Coronary artery (tissue), 2 donors: ENCODE measurements at regions not wholly inside any gene's neighbourhood (a gene's known extent, or its start where the extent isn't known, plus 50 kb on each side); places are given as distances from the start of the nearest gene placed in this dataset.

Source experiments
- DNase-seq: peaks from one replicate; pipeline ENCODE4 v3.0.0-alpha.2; 2017; ENCODE audit warnings: low spot score
- H3K27ac ChIP-seq, 2 donors: fragments of 200-600 bp; sonication (generic); one replicate each; pipeline ENCODE4 v1.5.1; 2016 to 2019
- H3K4me3 ChIP-seq: fragments of 200-600 bp; sonication (generic); 2 replicates; pipeline ENCODE4 v1.5.1; 2016; ENCODE audit warnings: mild to moderate bottlenecking, moderate library complexity
- CTCF ChIP-seq: fragments of 200-600 bp; sonication (generic); IDR thresholded peaks from one replicate; pipeline ENCODE4 v1.5.1; 2019; ENCODE audit warnings: antibody characterized with exemption

GRCh38 chr4:117678861-117679260 lies 355.4 kb upstream of the NDST3 start:
- H3K4me3 ChIP-seq = no peak overlapping the region
- H3K27ac ChIP-seq = no peak overlapping the region
- no peak for TF ChIP-seq CTCF
- DNase-seq = no peak

GRCh38 chr4:117691572-117692351 lies 342.5 kb upstream of the NDST3 start:
- H3K4me3 ChIP-seq = no peak overlapping the region
- TF ChIP-seq CTCF = no peak
- no peak for DNase-seq
- no peak overlapping the region for H3K27ac ChIP-seq

- H3K27ac ChIP-seq = no peak overlapping the region
- no peak for TF ChIP-seq CTCF
- no peak for DNase-seq
- H3K4me3 ChIP-seq = no peak overlapping the region
These were observed 341.7 kb upstream of the NDST3 start for GRCh38 chr4:117692538-117692937.

GRCh38 chr4:117699595-117699994 lies 334.7 kb upstream of the NDST3 start:
- Histone ChIP-seq H3K4me3 (no peak overlapping the region), H3K27ac (no peak overlapping the region)
- no peak for DNase-seq
- TF ChIP-seq CTCF = no peak

GRCh38 chr4:117700111-117700892 lies 334.0 kb upstream of the NDST3 start:
- Histone ChIP-seq H3K4me3 (no peak overlapping the region), H3K27ac (no peak overlapping the region)
- no peak for TF ChIP-seq CTCF
- DNase-seq = no peak

GRCh38 chr4:117702353-117702752 lies 331.9 kb upstream of the NDST3 start:
- Histone ChIP-seq H3K27ac (no peak overlapping the region), H3K4me3 (no peak overlapping the region)
- no peak for DNase-seq
- no peak for TF ChIP-seq CTCF

GRCh38 chr4:117704721-117705120 lies 329.6 kb upstream of the NDST3 start:
- no peak for DNase-seq
- no peak overlapping the region for H3K4me3 ChIP-seq
- no peak overlapping the region for H3K27ac ChIP-seq
- TF ChIP-seq CTCF = no peak
